Activated T-helper 2 cell treated with anti-CD3 and anti-CD28 coated beads, Interferon-gamma antibody, Interleukin-2, Interleukin-4, amounts not matched to agents 10 μg/mL and 5 μg/mL and 100 μg/mL, durations not matched to agents 14 hours and 24 hours and 36 hours (primary cell): ENCODE measurements at regions not wholly inside any gene's neighbourhood (a gene's known extent, or its start where the extent isn't known, plus 50 kb on each side); places are given as distances from the start of the nearest gene placed in this dataset.
"Not testable (repeated sequence)": the region's sequence is repeated elsewhere in the genome, so short reads cannot be mapped to it uniquely, and the experiment has no call there.

ENCODE experiments used
- DNase-seq: peaks from one replicate; pipeline ENCODE4 v3.0.0; 2021; ENCODE audit warnings: low spot score
- H3K27ac Mint-ChIP-seq: one replicate; pipeline ENCODE4 v1.8.0; 2021; ENCODE audit warnings: mixed read lengths
- H3K27me3 Mint-ChIP-seq: one replicate; pipeline ENCODE4 v1.8.0; 2021; ENCODE audit warnings: low read depth, mixed read lengths
- H3K36me3 Mint-ChIP-seq: one replicate; pipeline ENCODE4 v1.8.0; 2021; ENCODE audit warnings: low read depth, mixed read lengths
- H3K4me1 Mint-ChIP-seq: one replicate; pipeline ENCODE4 v1.8.0; 2021; ENCODE audit warnings: low read depth, mixed read lengths
- H3K4me3 Mint-ChIP-seq: one replicate; pipeline ENCODE4 v1.8.0; 2021; ENCODE audit warnings: low read depth, mild to moderate bottlenecking, moderate library complexity, mixed read lengths
- H3K9me3 Mint-ChIP-seq: one replicate; pipeline ENCODE4 v1.8.0; 2021; ENCODE audit warnings: mixed read lengths
- intact Hi-C: fragments of 100-400 bp; cut with micrococcal nuclease; formaldehyde crosslinking; loops from one replicate; pipeline ENCODE4 v1.15.1; 2023

GRCh38 chr17:22102177-22102576 lies 409.9 kb downstream of the KCNJ18 start:
- no peak overlapping the region for H3K27ac Mint-ChIP-seq
- peaks cover 22% of the 10 kb centered on the region for H3K9me3 Mint-ChIP-seq
- H3K27me3 Mint-ChIP-seq = no peaks in the 10 kb centered on the region
- H3K36me3 Mint-ChIP-seq = no peaks in the 10 kb centered on the region
- H3K4me1 Mint-ChIP-seq = no peaks in the 10 kb centered on the region
- intact Hi-C loops = no loop called here
- H3K4me3 Mint-ChIP-seq = no peak overlapping the region
- DNase-seq = no peak

- H3K4me3 Mint-ChIP-seq, H3K27ac Mint-ChIP-seq: not testable (repeated sequence)
These were observed 424.4 kb downstream of the KCNJ18 start for GRCh38 chr17:22116720-22117119.

GRCh38 chr17:22117401-22117800 lies 425.1 kb downstream of the KCNJ18 start:
- H3K27me3 Mint-ChIP-seq, H3K4me3 Mint-ChIP-seq, H3K36me3 Mint-ChIP-seq, DNase-seq, intact Hi-C loops, H3K27ac Mint-ChIP-seq, H3K4me1 Mint-ChIP-seq: not testable (repeated sequence)
- peaks cover 42% of the 10 kb centered on the region for H3K9me3 Mint-ChIP-seq

More at GRCh38 chr17:22116720-22117119, 424.4 kb downstream of the KCNJ18 start:
- H3K27me3 Mint-ChIP-seq, H3K36me3 Mint-ChIP-seq, H3K4me1 Mint-ChIP-seq, intact Hi-C loops, DNase-seq: not testable (repeated sequence)
- peaks cover 44% of the 10 kb centered on the region for H3K9me3 Mint-ChIP-seq

GRCh38 chr17:22119016-22119415 lies 426.7 kb downstream of the KCNJ18 start:
- H3K27me3 Mint-ChIP-seq, H3K4me3 Mint-ChIP-seq, H3K36me3 Mint-ChIP-seq, DNase-seq, H3K27ac Mint-ChIP-seq, H3K4me1 Mint-ChIP-seq, intact Hi-C loops: not testable (repeated sequence)
- H3K9me3 Mint-ChIP-seq = peaks cover 36% of the 10 kb centered on the region

GRCh38 chr17:22119751-22120150 lies 427.4 kb downstream of the KCNJ18 start:
- H3K27me3 Mint-ChIP-seq, intact Hi-C loops, H3K36me3 Mint-ChIP-seq, H3K4me1 Mint-ChIP-seq, DNase-seq, H3K4me3 Mint-ChIP-seq, H3K27ac Mint-ChIP-seq: not testable (repeated sequence)
- peaks cover 36% of the 10 kb centered on the region for H3K9me3 Mint-ChIP-seq

GRCh38 chr17:22123536-22124281 lies 431.4 kb downstream of the KCNJ18 start:
- Mint-ChIP-seq H3K27me3 (no peaks in the 10 kb centered on the region), H3K27ac (no peak overlapping the region), H3K9me3 (peaks cover 32% of the 10 kb centered on the region), H3K4me3 (no peak overlapping the region), H3K4me1 (no peaks in the 10 kb centered on the region), H3K36me3 (no peaks in the 10 kb centered on the region)
- intact Hi-C loops = no loop called here
- DNase-seq = no peak

GRCh38 chr17:22128171-22128570 lies 435.8 kb downstream of the KCNJ18 start:
- Mint-ChIP-seq H3K27ac (no peak overlapping the region), H3K27me3 (no peaks in the 10 kb centered on the region), H3K9me3 (peaks cover 47% of the 10 kb centered on the region), H3K4me1 (no peaks in the 10 kb centered on the region), H3K4me3 (no peak overlapping the region), H3K36me3 (peaks cover 3% of the 10 kb centered on the region)
- intact Hi-C loops = no loop called here
- no peak for DNase-seq

GRCh38 chr17:22128723-22129122 lies 436.4 kb downstream of the KCNJ18 start:
- H3K9me3 Mint-ChIP-seq = peaks cover 53% of the 10 kb centered on the region
- intact Hi-C loops = no loop called here

GRCh38 chr17:22129920-22130319 lies 437.6 kb downstream of the KCNJ18 start:
- H3K27ac Mint-ChIP-seq, H3K27me3 Mint-ChIP-seq, DNase-seq, intact Hi-C loops, H3K36me3 Mint-ChIP-seq, H3K4me3 Mint-ChIP-seq, H3K4me1 Mint-ChIP-seq: not testable (repeated sequence)
- peaks cover 59% of the 10 kb centered on the region for H3K9me3 Mint-ChIP-seq

More at GRCh38 chr17:22128723-22129122, 436.4 kb downstream of the KCNJ18 start:
- no peak for DNase-seq
- Mint-ChIP-seq H3K27ac (no peak overlapping the region), H3K4me1 (no peaks in the 10 kb centered on the region), H3K36me3 (peaks cover 3% of the 10 kb centered on the region), H3K27me3 (no peaks in the 10 kb centered on the region), H3K4me3 (no peak overlapping the region)

- Mint-ChIP-seq H3K4me1 (no peaks in the 10 kb centered on the region), H3K9me3 (peaks cover 74% of the 10 kb centered on the region), H3K27ac (no peak overlapping the region), H3K4me3 (no peak overlapping the region), H3K36me3 (peaks cover 3% of the 10 kb centered on the region), H3K27me3 (no peaks in the 10 kb centered on the region)
- intact Hi-C loops = no loop called here
- DNase-seq = no peak
These were observed 439.4 kb downstream of the KCNJ18 start for GRCh38 chr17:22131740-22132139.

GRCh38 chr17:22138861-22139469 lies 446.6 kb downstream of the KCNJ18 start:
- no peak overlapping the region for H3K4me3 Mint-ChIP-seq
- H3K27me3 Mint-ChIP-seq = no peaks in the 10 kb centered on the region
- no peak overlapping the region for H3K27ac Mint-ChIP-seq

GRCh38 chr17:22142091-22142490 lies 449.8 kb downstream of the KCNJ18 start:
- Mint-ChIP-seq H3K27me3 (no peaks in the 10 kb centered on the region), H3K4me1 (no peaks in the 10 kb centered on the region), H3K4me3 (no peak overlapping the region), H3K36me3 (no peaks in the 10 kb centered on the region), H3K9me3 (peaks cover 6% of the 10 kb centered on the region), H3K27ac (no peak overlapping the region)
- intact Hi-C loops = no loop called here
- no peak for DNase-seq

More at GRCh38 chr17:22138861-22139469, 446.6 kb downstream of the KCNJ18 start:
- intact Hi-C loops = no loop called here
- Mint-ChIP-seq H3K4me1 (no peaks in the 10 kb centered on the region), H3K36me3 (no peaks in the 10 kb centered on the region), H3K9me3 (peaks cover 18% of the 10 kb centered on the region)
- DNase-seq = no peak

- no peaks in the 10 kb centered on the region for H3K36me3 Mint-ChIP-seq
These were observed 453.4 kb downstream of the KCNJ18 start for GRCh38 chr17:22145605-22146178.

More at GRCh38 chr17:22145605-22146178, 453.4 kb downstream of the KCNJ18 start:
- H3K27me3 Mint-ChIP-seq = no peaks in the 10 kb centered on the region
- H3K9me3 Mint-ChIP-seq = peaks cover 32% of the 10 kb centered on the region
- no peak overlapping the region for H3K4me3 Mint-ChIP-seq
- H3K27ac Mint-ChIP-seq = no peak overlapping the region
- H3K4me1 Mint-ChIP-seq = no peaks in the 10 kb centered on the region
- no peak for DNase-seq
- intact Hi-C loops = no loop called here
